ENCODE measurements at regions not wholly inside any gene's neighbourhood (a gene's known extent, or its start where the extent isn't known, plus 50 kb on each side); places are given as distances from the start of the nearest gene placed in this dataset.

- H3K4me1 Mint-ChIP-seq: peaks cover 11% of the 10 kb centered on the region
- CTCF ChIA-PET: interaction anchor here (1.1 kb wide), 1 partner anchor 32 kb away, joined by 3 read pairs; no protein-coding TSS in a partner anchor
- no peaks in the 10 kb centered on the region for H3K36me3 Mint-ChIP-seq
- DNase-seq: no peak
- H3K27ac Mint-ChIP-seq: no peak overlapping the region
- H3K9me3 Mint-ChIP-seq: no peaks in the 10 kb centered on the region
- no peak overlapping the region for H3K4me3 Mint-ChIP-seq
- H3K27me3 Mint-ChIP-seq: peaks cover 25% of the 10 kb centered on the region
Measured at GRCh38 chr3:71907996-71908395, 123.0 kb upstream of the PROK2 start.

DNA sequence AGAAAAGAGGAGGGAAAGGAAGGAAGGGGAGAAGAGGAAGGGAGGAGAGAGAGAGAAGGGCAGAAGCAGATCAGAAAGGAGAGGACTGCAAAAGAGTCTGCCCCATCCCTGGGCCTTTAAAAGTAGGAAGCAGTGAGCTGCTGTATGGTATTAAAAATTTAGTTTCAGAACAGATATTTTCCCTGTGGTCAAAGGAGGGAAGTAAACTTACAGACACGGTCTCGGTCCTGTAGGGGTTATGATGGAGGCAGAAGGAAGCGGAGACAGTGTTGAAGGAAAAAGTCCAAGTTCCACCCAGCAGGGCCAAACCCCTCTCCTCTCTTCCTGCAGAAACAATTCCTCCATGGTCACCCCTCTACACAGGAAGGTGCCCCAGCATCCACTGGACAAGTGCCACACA lies 122.0 kb upstream of the PROK2 start:
- no peak overlapping the region for H3K4me3 Mint-ChIP-seq
- no peak overlapping the region for H3K27ac Mint-ChIP-seq
- H3K4me1 Mint-ChIP-seq: peaks cover 11% of the 10 kb centered on the region
- DNase-seq: no peak
- no peaks in the 10 kb centered on the region for H3K9me3 Mint-ChIP-seq
- no peaks in the 10 kb centered on the region for H3K36me3 Mint-ChIP-seq
- CTCF ChIA-PET: no interaction called here
- peaks cover 25% of the 10 kb centered on the region for H3K27me3 Mint-ChIP-seq

DNA sequence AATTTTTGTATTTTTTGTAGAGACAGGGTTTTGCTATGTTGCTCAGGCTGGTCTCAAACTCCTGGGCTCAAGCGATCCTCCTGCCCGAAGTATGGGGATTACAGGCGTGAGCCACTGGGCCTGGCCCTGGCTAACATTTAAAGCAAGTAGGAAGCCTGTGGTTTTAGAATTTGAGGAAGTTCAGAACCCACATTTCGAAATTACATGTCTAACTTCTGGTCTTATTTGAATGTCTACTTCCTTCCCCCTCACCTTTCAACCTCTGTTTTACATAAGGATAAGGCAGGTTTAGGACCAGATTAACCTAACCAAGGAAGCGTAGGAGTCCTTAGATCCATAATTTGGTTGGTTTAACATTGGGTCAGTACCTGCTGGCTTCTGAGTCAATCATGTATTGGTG lies 120.5 kb upstream of the PROK2 start:
- H3K4me3 Mint-ChIP-seq: no peak overlapping the region
- H3K9me3 Mint-ChIP-seq: no peaks in the 10 kb centered on the region
- no peak for DNase-seq
- CTCF ChIA-PET: no interaction called here
- no peaks in the 10 kb centered on the region for H3K36me3 Mint-ChIP-seq
- peaks cover 11% of the 10 kb centered on the region for H3K4me1 Mint-ChIP-seq
- no peak overlapping the region for H3K27ac Mint-ChIP-seq
- H3K27me3 Mint-ChIP-seq: peaks cover 23% of the 10 kb centered on the region

DNA sequence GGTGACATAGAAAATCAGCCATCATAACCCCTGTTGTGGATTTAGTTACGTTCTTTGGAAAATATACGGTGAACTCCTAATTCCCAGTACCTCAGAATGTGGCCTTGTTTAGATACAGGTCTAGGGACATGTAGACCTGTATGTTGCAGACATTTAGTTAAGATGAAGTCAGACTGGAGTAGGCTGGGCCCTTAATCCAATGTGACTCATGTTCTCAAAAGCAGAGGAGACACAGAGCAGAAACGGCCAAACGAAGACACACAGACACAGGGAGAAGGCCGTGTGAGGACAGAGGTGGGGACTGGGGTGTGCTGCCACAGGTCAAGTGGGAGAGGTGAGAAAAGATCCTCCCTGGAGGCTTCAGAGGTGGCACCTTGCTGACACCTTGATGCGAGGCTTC lies 119.0 kb upstream of the PROK2 start:
- CTCF ChIA-PET: no interaction called here
- DNase-seq: no peak

DNA sequence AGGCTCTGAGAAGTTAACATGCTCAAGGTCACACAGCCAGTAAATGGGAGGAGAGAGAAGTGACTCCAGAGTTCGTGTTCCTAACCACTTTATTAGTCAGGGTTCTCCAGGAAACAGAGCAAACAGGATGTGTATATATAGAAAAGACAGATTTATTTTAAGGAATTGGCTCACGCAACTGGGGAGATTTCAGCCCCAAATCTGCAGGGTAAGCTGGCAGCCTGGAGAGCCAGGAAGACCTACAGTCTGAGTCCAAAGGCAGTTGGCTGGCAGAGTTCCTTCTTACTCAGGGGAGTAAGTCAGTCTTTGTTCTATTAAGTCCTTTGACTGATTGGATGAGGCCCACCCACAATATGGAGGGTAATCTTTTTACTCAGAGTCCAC lies 118.2 kb upstream of the PROK2 start:
- CTCF ChIA-PET: no interaction called here
- Mint-ChIP-seq H3K36me3 (no peaks in the 10 kb centered on the region), H3K9me3 (no peaks in the 10 kb centered on the region), H3K4me1 (peaks cover 11% of the 10 kb centered on the region), H3K4me3 (no peak overlapping the region), H3K27me3 (peaks cover 9% of the 10 kb centered on the region), H3K27ac (no peak overlapping the region)
- DNase-seq: no peak

More for the DNA sequence above, 119.0 kb upstream of the PROK2 start:
- Mint-ChIP-seq H3K4me3 (no peak overlapping the region), H3K27me3 (peaks cover 12% of the 10 kb centered on the region), H3K27ac (no peak overlapping the region), H3K36me3 (no peaks in the 10 kb centered on the region), H3K4me1 (peaks cover 11% of the 10 kb centered on the region), H3K9me3 (no peaks in the 10 kb centered on the region)

- CTCF ChIA-PET: no interaction called here
- Mint-ChIP-seq H3K27me3 (peaks cover 9% of the 10 kb centered on the region), H3K4me3 (no peak overlapping the region), H3K27ac (no peak overlapping the region), H3K36me3 (no peaks in the 10 kb centered on the region), H3K9me3 (no peaks in the 10 kb centered on the region), H3K4me1 (peaks cover 11% of the 10 kb centered on the region)
- no peak for DNase-seq
Measured at GRCh38 chr3:71902258-71903111, 117.5 kb upstream of the PROK2 start.

- Mint-ChIP-seq H3K27me3 (peaks cover 9% of the 10 kb centered on the region), H3K9me3 (no peaks in the 10 kb centered on the region), H3K4me1 (peaks cover 11% of the 10 kb centered on the region), H3K4me3 (no peak overlapping the region), H3K27ac (no peak overlapping the region), H3K36me3 (no peaks in the 10 kb centered on the region)
- CTCF ChIA-PET: no interaction called here
- DNase-seq: no peak
Measured at GRCh38 chr3:71901645-71902044, 116.7 kb upstream of the PROK2 start.

GRCh38 chr3:71900057-71900456 lies 115.1 kb upstream of the PROK2 start:
- peaks cover 2% of the 10 kb centered on the region for H3K4me1 Mint-ChIP-seq
- peaks cover 12% of the 10 kb centered on the region for H3K27me3 Mint-ChIP-seq

DNA sequence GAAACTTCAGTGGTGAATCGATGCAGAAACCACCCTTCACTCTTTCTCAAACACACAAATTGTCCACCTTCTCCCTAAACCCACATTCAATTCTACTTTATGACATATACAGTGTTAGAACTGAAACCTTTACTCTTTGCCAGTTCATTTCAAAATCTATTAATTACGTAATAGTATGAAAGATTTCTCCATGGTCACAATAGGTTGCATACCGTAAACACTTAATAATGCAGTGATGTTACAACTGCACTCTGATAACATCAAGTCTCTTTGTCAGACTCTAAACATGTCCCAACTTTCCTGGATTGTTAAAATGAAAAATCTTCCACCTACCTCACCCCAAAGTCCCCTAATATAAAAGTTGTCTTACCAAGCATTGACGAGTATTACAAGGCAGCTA lies 111.8 kb upstream of the PROK2 start:
- Mint-ChIP-seq H3K4me1 (no peaks in the 10 kb centered on the region), H3K36me3 (no peaks in the 10 kb centered on the region), H3K9me3 (no peaks in the 10 kb centered on the region), H3K27ac (no peak overlapping the region), H3K27me3 (peaks cover 13% of the 10 kb centered on the region), H3K4me3 (no peak overlapping the region)
- CTCF ChIA-PET: no interaction called here
- DNase-seq: no peak

More at GRCh38 chr3:71900057-71900456, 115.1 kb upstream of the PROK2 start:
- Mint-ChIP-seq H3K9me3 (no peaks in the 10 kb centered on the region), H3K4me3 (no peak overlapping the region), H3K36me3 (no peaks in the 10 kb centered on the region), H3K27ac (no peak overlapping the region)
- no peak for DNase-seq
- CTCF ChIA-PET: no interaction called here

- CTCF ChIA-PET: no interaction called here
- Mint-ChIP-seq H3K27me3 (peaks cover 20% of the 10 kb centered on the region), H3K4me3 (no peak overlapping the region), H3K9me3 (no peaks in the 10 kb centered on the region), H3K27ac (no peak overlapping the region), H3K36me3 (no peaks in the 10 kb centered on the region), H3K4me1 (no peaks in the 10 kb centered on the region)
- DNase-seq: no peak
Measured at GRCh38 chr3:71893702-71894479, 108.9 kb upstream of the PROK2 start.

- no peak overlapping the region for H3K4me3 Mint-ChIP-seq
- DNase-seq: no peak
- no peaks in the 10 kb centered on the region for H3K9me3 Mint-ChIP-seq
- CTCF ChIA-PET: no interaction called here
- H3K27ac Mint-ChIP-seq: no peak overlapping the region
- H3K4me1 Mint-ChIP-seq: no peaks in the 10 kb centered on the region
- H3K27me3 Mint-ChIP-seq: peaks cover 20% of the 10 kb centered on the region
- H3K36me3 Mint-ChIP-seq: no peaks in the 10 kb centered on the region
Measured at GRCh38 chr3:71893122-71893521, 108.2 kb upstream of the PROK2 start.

DNA sequence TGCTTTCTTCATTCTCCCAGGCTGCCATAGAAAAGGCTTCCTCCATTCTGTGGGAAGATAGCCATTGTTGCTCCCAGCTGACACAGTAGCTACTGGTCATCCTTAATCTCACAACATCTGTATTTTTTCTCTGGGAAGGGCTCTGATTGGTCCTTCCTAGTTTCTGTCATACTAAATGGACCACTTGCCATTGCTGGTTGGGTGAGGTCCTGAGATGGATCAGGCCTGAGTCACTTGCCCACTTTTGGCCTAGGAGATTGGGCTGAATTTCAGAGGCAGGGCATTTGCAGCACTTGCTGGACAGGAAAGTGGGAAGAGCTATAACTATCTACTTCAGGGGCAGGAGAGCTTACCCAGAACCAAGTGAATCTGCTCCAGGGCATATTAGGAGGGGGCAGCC lies 106.5 kb upstream of the PROK2 start:
- Mint-ChIP-seq H3K4me3 (no peak overlapping the region), H3K9me3 (no peaks in the 10 kb centered on the region), H3K27ac (no peak overlapping the region), H3K27me3 (peaks cover 20% of the 10 kb centered on the region), H3K36me3 (no peaks in the 10 kb centered on the region), H3K4me1 (no peaks in the 10 kb centered on the region)
- DNase-seq: no peak
- CTCF ChIA-PET: interaction anchor here (1.0 kb wide), 1 partner anchor 16 kb away, joined by 3 read pairs; no protein-coding TSS in a partner anchor

GRCh38 chr3:71890356-71890931 lies 105.5 kb upstream of the PROK2 start:
- Mint-ChIP-seq H3K27me3 (peaks cover 22% of the 10 kb centered on the region), H3K36me3 (no peaks in the 10 kb centered on the region), H3K4me3 (no peak overlapping the region), H3K9me3 (no peaks in the 10 kb centered on the region), H3K4me1 (no peaks in the 10 kb centered on the region), H3K27ac (no peak overlapping the region)
- no peak for DNase-seq
- CTCF ChIA-PET: interaction anchor here (0.9 to 1.3 kb wide), 2 partner anchors 180 to 928 kb away, joined by 3 read pairs; no protein-coding TSS in a partner anchor

DNA sequence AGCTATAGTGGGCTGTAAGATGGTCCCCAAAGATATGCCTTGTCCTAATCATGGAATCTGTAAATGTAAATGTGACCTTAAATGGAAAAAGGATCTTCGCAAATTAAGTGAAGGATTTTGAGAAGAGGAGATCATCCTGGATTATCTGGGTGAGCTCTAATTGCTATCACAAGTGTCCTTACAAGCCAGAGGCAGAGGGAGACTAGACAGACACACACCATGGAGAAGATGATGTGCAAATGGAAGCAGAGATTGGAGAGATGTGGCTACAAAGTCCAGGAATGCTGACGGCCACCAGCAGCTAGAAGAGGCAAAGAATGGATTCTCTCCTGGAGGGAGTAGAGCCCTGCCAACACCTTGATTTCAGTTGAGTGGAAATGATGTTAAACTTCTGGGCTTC lies 102.3 kb upstream of the PROK2 start:
- no peak for DNase-seq
- Mint-ChIP-seq H3K27me3 (peaks cover 35% of the 10 kb centered on the region), H3K4me1 (no peaks in the 10 kb centered on the region), H3K4me3 (no peak overlapping the region), H3K27ac (no peak overlapping the region), H3K36me3 (no peaks in the 10 kb centered on the region), H3K9me3 (no peaks in the 10 kb centered on the region)
- CTCF ChIA-PET: no interaction called here

All from activated naive CD4-positive, alpha-beta T cell treated with anti-CD3 and anti-CD28 coated beads, Interleukin-2, amount 10 ng/mL, durations not matched to agents 7 days and 5 days (primary cell).